IMR-90 (cell line): ENCODE measurements at regions not wholly inside any gene's neighbourhood (a gene's known extent, or its start where the extent isn't known, plus 50 kb on each side); places are given as distances from the start of the nearest gene placed in this dataset.

Experiments
- BHLHE40 ChIP-seq: fragments of 150-350 bp; IDR thresholded peaks from 2 replicates; pipeline ENCODE4 v1.6.1; 2016; ENCODE audit warnings: mild to moderate bottlenecking, low read depth, low read length
- TF ChIP-seq, protein P1 (sequence below): conservative IDR thresholded peaks from 2 replicates; pipeline ENCODE4 v1.5.1; 2012; ENCODE audit warnings: mild to moderate bottlenecking, low read depth, low read length, improper control_type of control experiment
- TF ChIP-seq, protein P2 (sequence below): fragments of 150-350 bp; IDR thresholded peaks from 2 replicates; pipeline ENCODE4 v1.6.1; 2017; ENCODE audit warnings: mild to moderate bottlenecking, antibody characterized with exemption, low read length, low read depth

GRCh38 chr3:70813311-70813710 lies 500.9 kb upstream of the MDFIC2 start:
- TF ChIP-seq, protein P1, sequence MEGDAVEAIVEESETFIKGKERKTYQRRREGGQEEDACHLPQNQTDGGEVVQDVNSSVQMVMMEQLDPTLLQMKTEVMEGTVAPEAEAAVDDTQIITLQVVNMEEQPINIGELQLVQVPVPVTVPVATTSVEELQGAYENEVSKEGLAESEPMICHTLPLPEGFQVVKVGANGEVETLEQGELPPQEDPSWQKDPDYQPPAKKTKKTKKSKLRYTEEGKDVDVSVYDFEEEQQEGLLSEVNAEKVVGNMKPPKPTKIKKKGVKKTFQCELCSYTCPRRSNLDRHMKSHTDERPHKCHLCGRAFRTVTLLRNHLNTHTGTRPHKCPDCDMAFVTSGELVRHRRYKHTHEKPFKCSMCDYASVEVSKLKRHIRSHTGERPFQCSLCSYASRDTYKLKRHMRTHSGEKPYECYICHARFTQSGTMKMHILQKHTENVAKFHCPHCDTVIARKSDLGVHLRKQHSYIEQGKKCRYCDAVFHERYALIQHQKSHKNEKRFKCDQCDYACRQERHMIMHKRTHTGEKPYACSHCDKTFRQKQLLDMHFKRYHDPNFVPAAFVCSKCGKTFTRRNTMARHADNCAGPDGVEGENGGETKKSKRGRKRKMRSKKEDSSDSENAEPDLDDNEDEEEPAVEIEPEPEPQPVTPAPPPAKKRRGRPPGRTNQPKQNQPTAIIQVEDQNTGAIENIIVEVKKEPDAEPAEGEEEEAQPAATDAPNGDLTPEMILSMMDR: no peak
- TF ChIP-seq BHLHE40: no peak
- TF ChIP-seq, protein P2, sequence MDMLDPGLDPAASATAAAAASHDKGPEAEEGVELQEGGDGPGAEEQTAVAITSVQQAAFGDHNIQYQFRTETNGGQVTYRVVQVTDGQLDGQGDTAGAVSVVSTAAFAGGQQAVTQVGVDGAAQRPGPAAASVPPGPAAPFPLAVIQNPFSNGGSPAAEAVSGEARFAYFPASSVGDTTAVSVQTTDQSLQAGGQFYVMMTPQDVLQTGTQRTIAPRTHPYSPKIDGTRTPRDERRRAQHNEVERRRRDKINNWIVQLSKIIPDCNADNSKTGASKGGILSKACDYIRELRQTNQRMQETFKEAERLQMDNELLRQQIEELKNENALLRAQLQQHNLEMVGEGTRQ: no peak
